GM23338 (cell line): ENCODE measurements at regions not wholly inside any gene's neighbourhood (a gene's known extent, or its start where the extent isn't known, plus 50 kb on each side); places are given as distances from the start of the nearest gene placed in this dataset.

Source experiments
- ATAC-seq: fragments of 200-7000 bp; cut with Tn5 transposase; 3 replicates; pipeline ENCODE4 v1.9.1; 2020
- DNase-seq: peaks from one replicate; pipeline ENCODE4 v3.0.0-alpha.2; 2015; ENCODE audit warnings: low spot score
- H2AFZ ChIP-seq: fragments of 200-600 bp; sonication (generic); 2 replicates; pipeline ENCODE4 v1.8.0; 2016; ENCODE audit warnings: antibody characterized with exemption, mild to moderate bottlenecking, moderate library complexity
- H3F3A ChIP-seq: fragments of 200-600 bp; sonication (generic); replicated peaks from 2 replicates; pipeline ENCODE4 v1.8.0; 2017; ENCODE audit warnings: antibody characterized with exemption, mixed run types, low read depth
- H3K27ac ChIP-seq: fragments of 200-600 bp; sonication (generic); 2 replicates; pipeline ENCODE4 v1.6.1; 2016; ENCODE audit warnings: low read depth
- H3K27me3 ChIP-seq: fragments of 200-600 bp; sonication (generic); 2 replicates; pipeline ENCODE4 v1.8.0; 2016; ENCODE audit warnings: mild to moderate bottlenecking, mixed run types, moderate library complexity; ENCODE audit not compliant: insufficient read depth
- H3K36me3 ChIP-seq: fragments of 200-600 bp; sonication (generic); 2 replicates; pipeline ENCODE4 v1.8.0; 2016; ENCODE audit warnings: mild to moderate bottlenecking; ENCODE audit not compliant: insufficient read depth
- H3K4me1 ChIP-seq: fragments of 200-600 bp; sonication (generic); 2 replicates; pipeline ENCODE4 v1.8.0; 2016; ENCODE audit warnings: mild to moderate bottlenecking, moderate library complexity; ENCODE audit not compliant: insufficient read depth
- H3K4me2 ChIP-seq: fragments of 200-600 bp; sonication (generic); 2 replicates; pipeline ENCODE4 v1.7.1; 2017; ENCODE audit warnings: mixed run types
- H3K4me3 ChIP-seq: fragments of 200-600 bp; sonication (generic); 2 replicates; pipeline ENCODE4 v1.6.1; 2016; ENCODE audit warnings: mixed run types
- H3K79me2 ChIP-seq: fragments of 200-600 bp; sonication (generic); replicated peaks from 2 replicates; pipeline ENCODE4 v1.8.0; 2017; ENCODE audit warnings: mild to moderate bottlenecking; ENCODE audit not compliant: insufficient read depth
- H3K9me2 ChIP-seq: fragments of 200-600 bp; sonication (generic); 2 replicates; pipeline ENCODE4 v1.8.0; 2017; ENCODE audit not compliant: insufficient read depth
- H4K20me1 ChIP-seq: fragments of 200-600 bp; sonication (generic); replicated peaks from 2 replicates; pipeline ENCODE4 v1.8.0; 2017; ENCODE audit warnings: mild to moderate bottlenecking; ENCODE audit not compliant: insufficient read depth
- H3K27ac Mint-ChIP-seq: 2 replicates; pipeline ENCODE4 v1.8.0; 2020; ENCODE audit warnings: inconsistent platforms, mild to moderate bottlenecking, moderate library complexity, mixed read lengths
- H3K27me3 Mint-ChIP-seq: 3 replicates; pipeline ENCODE4 v1.8.0; 2022; ENCODE audit warnings: low read depth, mild to moderate bottlenecking, moderate library complexity, mixed read lengths, inconsistent platforms; ENCODE audit not compliant: insufficient read depth, poor library complexity
- H3K36me3 Mint-ChIP-seq: 3 replicates; pipeline ENCODE4 v1.8.0; 2021; ENCODE audit warnings: low read depth, mild to moderate bottlenecking, inconsistent platforms, moderate library complexity, mixed read lengths
- H3K4me1 Mint-ChIP-seq: 3 replicates; pipeline ENCODE4 v1.8.0; 2020; ENCODE audit warnings: mild to moderate bottlenecking, inconsistent platforms, mixed read lengths
- H3K4me3 Mint-ChIP-seq: 3 replicates; pipeline ENCODE4 v1.8.0; 2021; ENCODE audit warnings: moderate library complexity, mild to moderate bottlenecking, inconsistent platforms, mixed read lengths
- H3K9me3 Mint-ChIP-seq: 3 replicates; pipeline ENCODE4 v1.8.0; 2020; ENCODE audit warnings: moderate library complexity, mild to moderate bottlenecking, inconsistent platforms, mixed read lengths
- CREB1 ChIP-seq: fragments of 250-450 bp; sonication (Bioruptor Pico); IDR thresholded peaks from 2 replicates; pipeline ENCODE4 v1.5.0; 2020; ENCODE audit warnings: low read depth, mild to moderate bottlenecking, moderate library complexity
- EZH2 ChIP-seq: fragments of 200-600 bp; sonication (generic); IDR thresholded peaks from one replicate; pipeline ENCODE4 v1.8.0; 2017; ENCODE audit warnings: antibody characterized with exemption, mild to moderate bottlenecking, low read depth; ENCODE audit not compliant: unreplicated experiment
- EZH2phosphoT487 ChIP-seq: fragments of 200-600 bp; sonication (generic); IDR thresholded peaks from one replicate; pipeline ENCODE4 v1.8.1; 2018; ENCODE audit warnings: antibody characterized with exemption; ENCODE audit not compliant: unreplicated experiment
- JUNB ChIP-seq: IDR thresholded peaks from one replicate; pipeline ENCODE4 v1.6.1; 2016; ENCODE audit warnings: antibody characterized with exemption; ENCODE audit not compliant: unreplicated experiment
- NANOG ChIP-seq: IDR thresholded peaks from 2 replicates; pipeline ENCODE4 v1.6.1; 2016; ENCODE audit warnings: antibody characterized with exemption, borderline replicate concordance
- POLR2AphosphoS5 ChIP-seq: IDR thresholded peaks from 2 replicates; pipeline ENCODE4 v1.6.1; 2016; ENCODE audit warnings: antibody characterized with exemption, low read depth
- STAT1 ChIP-seq: IDR thresholded peaks from one replicate; pipeline ENCODE4 v1.6.1; 2016; ENCODE audit warnings: antibody characterized with exemption; ENCODE audit not compliant: unreplicated experiment
- ZNF114 ChIP-seq: fragments of 250-450 bp; sonication (Bioruptor Pico); IDR thresholded peaks from 2 replicates; pipeline ENCODE4 v1.5.0; 2020; ENCODE audit warnings: mild to moderate bottlenecking, moderate library complexity
- ZNF331 ChIP-seq: fragments of 250-450 bp; sonication (Bioruptor Pico); IDR thresholded peaks from 2 replicates; pipeline ENCODE4 v1.5.0; 2020; ENCODE audit warnings: low read depth, mild to moderate bottlenecking, moderate library complexity
- TF ChIP-seq, protein P1 (sequence below): fragments of 250-450 bp; sonication (Bioruptor Pico); IDR thresholded peaks from 2 replicates; pipeline ENCODE4 v1.5.0; 2020; ENCODE audit warnings: mild to moderate bottlenecking, moderate library complexity
- TF ChIP-seq, protein P2 (sequence below), 2 experiments: fragments of 200-600 bp in 1 of 2; sonication (generic) in 1 of 2; conservative IDR thresholded peaks; 2 replicates each; pipeline versions ENCODE4 v1.5.1 to v1.6.1; 2016 to 2017; ENCODE audit warnings: antibody characterized with exemption in 2 of 2, low read depth in 2 of 2, mild to moderate bottlenecking in 2 of 2, moderate library complexity in 1 of 2
- TF ChIP-seq, protein P3 (sequence below): IDR thresholded peaks from 2 replicates; pipeline ENCODE4 v1.6.1; 2016; ENCODE audit warnings: antibody characterized with exemption
- TF ChIP-seq, protein P4 (sequence below): IDR thresholded peaks from one replicate; pipeline ENCODE4 v1.6.1; 2018; ENCODE audit warnings: antibody characterized with exemption; ENCODE audit not compliant: unreplicated experiment

DNA sequence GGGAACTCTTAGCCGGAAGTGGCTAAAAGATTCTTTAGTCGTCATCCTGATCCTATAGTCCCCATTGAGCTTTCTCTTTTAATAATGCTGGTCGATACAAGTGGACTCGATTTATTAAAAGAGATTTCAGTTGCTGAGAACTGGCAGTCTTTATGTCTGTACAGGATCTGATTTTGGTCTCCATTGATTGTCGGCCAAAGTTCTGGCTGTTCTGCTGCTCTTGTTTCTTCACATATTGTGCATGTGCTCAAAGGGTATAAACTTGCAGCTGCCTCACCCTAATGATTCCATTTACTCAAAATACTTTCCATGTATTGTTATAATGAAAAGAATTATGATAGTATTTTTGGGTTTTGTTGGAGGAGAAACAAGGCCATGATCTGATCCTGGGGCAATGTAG is 100.7 kb upstream of the CTTNBP2 start:
- Histone ChIP-seq H2AFZ (no peak overlapping the region), H3F3A (no peaks in the 10 kb centered on the region), H3K36me3 (no peaks in the 10 kb centered on the region), H3K27me3 (no peaks in the 10 kb centered on the region), H3K27ac (no peak overlapping the region), H3K4me3 (no peak overlapping the region), H3K4me1 (no peaks in the 10 kb centered on the region; the same call in 1 of the 2 replicates), H3K9me2 (no peaks in the 10 kb centered on the region), H4K20me1 (no peaks in the 10 kb centered on the region), H3K79me2 (no peaks in the 10 kb centered on the region), H3K4me2 (no peak overlapping the region)
- no peaks in the 10 kb centered on the region for H3K36me3 Mint-ChIP-seq
- ATAC-seq (no peak), DNase-seq (no peak)
- TF ChIP-seq, protein P1, sequence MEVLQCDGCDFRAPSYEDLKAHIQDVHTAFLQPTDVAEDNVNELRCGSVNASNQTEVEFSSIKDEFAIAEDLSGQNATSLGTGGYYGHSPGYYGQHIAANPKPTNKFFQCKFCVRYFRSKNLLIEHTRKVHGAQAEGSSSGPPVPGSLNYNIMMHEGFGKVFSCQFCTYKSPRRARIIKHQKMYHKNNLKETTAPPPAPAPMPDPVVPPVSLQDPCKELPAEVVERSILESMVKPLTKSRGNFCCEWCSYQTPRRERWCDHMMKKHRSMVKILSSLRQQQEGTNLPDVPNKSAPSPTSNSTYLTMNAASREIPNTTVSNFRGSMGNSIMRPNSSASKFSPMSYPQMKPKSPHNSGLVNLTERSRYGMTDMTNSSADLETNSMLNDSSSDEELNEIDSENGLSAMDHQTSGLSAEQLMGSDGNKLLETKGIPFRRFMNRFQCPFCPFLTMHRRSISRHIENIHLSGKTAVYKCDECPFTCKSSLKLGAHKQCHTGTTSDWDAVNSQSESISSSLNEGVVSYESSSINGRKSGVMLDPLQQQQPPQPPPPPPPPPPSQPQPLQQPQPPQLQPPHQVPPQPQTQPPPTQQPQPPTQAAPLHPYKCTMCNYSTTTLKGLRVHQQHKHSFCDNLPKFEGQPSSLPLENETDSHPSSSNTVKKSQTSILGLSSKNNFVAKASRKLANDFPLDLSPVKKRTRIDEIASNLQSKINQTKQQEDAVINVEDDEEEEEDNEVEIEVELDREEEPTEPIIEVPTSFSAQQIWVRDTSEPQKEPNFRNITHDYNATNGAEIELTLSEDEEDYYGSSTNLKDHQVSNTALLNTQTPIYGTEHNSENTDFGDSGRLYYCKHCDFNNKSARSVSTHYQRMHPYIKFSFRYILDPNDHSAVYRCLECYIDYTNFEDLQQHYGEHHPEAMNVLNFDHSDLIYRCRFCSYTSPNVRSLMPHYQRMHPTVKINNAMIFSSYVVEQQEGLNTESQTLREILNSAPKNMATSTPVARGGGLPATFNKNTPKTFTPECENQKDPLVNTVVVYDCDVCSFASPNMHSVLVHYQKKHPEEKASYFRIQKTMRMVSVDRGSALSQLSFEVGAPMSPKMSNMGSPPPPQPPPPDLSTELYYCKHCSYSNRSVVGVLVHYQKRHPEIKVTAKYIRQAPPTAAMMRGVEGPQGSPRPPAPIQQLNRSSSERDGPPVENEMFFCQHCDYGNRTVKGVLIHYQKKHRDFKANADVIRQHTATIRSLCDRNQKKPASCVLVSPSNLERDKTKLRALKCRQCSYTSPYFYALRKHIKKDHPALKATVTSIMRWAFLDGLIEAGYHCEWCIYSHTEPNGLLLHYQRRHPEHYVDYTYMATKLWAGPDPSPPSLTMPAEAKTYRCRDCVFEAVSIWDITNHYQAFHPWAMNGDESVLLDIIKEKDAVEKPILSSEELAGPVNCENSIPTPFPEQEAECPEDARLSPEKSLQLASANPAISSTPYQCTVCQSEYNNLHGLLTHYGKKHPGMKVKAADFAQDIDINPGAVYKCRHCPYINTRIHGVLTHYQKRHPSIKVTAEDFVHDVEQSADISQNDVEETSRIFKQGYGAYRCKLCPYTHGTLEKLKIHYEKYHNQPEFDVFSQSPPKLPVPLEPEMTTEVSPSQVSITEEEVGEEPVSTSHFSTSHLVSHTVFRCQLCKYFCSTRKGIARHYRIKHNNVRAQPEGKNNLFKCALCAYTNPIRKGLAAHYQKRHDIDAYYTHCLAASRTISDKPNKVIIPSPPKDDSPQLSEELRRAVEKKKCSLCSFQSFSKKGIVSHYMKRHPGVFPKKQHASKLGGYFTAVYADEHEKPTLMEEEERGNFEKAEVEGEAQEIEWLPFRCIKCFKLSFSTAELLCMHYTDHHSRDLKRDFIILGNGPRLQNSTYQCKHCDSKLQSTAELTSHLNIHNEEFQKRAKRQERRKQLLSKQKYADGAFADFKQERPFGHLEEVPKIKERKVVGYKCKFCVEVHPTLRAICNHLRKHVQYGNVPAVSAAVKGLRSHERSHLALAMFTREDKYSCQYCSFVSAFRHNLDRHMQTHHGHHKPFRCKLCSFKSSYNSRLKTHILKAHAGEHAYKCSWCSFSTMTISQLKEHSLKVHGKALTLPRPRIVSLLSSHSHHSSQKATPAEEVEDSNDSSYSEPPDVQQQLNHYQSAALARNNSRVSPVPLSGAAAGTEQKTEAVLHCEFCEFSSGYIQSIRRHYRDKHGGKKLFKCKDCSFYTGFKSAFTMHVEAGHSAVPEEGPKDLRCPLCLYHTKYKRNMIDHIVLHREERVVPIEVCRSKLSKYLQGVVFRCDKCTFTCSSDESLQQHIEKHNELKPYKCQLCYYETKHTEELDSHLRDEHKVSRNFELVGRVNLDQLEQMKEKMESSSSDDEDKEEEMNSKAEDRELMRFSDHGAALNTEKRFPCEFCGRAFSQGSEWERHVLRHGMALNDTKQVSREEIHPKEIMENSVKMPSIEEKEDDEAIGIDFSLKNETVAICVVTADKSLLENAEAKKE (CRISPR knock-in tag): no peak
- TF ChIP-seq EZH2phosphoT487 (no peak), STAT1 (no peak), JUNB (no peak), POLR2AphosphoS5 (no peak), NANOG (no peak), CREB1 (no peak), ZNF114 (CRISPR knock-in tag) (no peak), EZH2 (no peak), ZNF331 (CRISPR knock-in tag) (no peak)
- TF ChIP-seq, protein P2, sequence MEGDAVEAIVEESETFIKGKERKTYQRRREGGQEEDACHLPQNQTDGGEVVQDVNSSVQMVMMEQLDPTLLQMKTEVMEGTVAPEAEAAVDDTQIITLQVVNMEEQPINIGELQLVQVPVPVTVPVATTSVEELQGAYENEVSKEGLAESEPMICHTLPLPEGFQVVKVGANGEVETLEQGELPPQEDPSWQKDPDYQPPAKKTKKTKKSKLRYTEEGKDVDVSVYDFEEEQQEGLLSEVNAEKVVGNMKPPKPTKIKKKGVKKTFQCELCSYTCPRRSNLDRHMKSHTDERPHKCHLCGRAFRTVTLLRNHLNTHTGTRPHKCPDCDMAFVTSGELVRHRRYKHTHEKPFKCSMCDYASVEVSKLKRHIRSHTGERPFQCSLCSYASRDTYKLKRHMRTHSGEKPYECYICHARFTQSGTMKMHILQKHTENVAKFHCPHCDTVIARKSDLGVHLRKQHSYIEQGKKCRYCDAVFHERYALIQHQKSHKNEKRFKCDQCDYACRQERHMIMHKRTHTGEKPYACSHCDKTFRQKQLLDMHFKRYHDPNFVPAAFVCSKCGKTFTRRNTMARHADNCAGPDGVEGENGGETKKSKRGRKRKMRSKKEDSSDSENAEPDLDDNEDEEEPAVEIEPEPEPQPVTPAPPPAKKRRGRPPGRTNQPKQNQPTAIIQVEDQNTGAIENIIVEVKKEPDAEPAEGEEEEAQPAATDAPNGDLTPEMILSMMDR (conservative IDR thresholded peaks at IDR 0.05; ENCODE audit: low read depth in 2 of 2): no peak
- TF ChIP-seq, protein P3, sequence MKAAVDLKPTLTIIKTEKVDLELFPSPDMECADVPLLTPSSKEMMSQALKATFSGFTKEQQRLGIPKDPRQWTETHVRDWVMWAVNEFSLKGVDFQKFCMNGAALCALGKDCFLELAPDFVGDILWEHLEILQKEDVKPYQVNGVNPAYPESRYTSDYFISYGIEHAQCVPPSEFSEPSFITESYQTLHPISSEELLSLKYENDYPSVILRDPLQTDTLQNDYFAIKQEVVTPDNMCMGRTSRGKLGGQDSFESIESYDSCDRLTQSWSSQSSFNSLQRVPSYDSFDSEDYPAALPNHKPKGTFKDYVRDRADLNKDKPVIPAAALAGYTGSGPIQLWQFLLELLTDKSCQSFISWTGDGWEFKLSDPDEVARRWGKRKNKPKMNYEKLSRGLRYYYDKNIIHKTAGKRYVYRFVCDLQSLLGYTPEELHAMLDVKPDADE: no peak
- TF ChIP-seq, protein P4, sequence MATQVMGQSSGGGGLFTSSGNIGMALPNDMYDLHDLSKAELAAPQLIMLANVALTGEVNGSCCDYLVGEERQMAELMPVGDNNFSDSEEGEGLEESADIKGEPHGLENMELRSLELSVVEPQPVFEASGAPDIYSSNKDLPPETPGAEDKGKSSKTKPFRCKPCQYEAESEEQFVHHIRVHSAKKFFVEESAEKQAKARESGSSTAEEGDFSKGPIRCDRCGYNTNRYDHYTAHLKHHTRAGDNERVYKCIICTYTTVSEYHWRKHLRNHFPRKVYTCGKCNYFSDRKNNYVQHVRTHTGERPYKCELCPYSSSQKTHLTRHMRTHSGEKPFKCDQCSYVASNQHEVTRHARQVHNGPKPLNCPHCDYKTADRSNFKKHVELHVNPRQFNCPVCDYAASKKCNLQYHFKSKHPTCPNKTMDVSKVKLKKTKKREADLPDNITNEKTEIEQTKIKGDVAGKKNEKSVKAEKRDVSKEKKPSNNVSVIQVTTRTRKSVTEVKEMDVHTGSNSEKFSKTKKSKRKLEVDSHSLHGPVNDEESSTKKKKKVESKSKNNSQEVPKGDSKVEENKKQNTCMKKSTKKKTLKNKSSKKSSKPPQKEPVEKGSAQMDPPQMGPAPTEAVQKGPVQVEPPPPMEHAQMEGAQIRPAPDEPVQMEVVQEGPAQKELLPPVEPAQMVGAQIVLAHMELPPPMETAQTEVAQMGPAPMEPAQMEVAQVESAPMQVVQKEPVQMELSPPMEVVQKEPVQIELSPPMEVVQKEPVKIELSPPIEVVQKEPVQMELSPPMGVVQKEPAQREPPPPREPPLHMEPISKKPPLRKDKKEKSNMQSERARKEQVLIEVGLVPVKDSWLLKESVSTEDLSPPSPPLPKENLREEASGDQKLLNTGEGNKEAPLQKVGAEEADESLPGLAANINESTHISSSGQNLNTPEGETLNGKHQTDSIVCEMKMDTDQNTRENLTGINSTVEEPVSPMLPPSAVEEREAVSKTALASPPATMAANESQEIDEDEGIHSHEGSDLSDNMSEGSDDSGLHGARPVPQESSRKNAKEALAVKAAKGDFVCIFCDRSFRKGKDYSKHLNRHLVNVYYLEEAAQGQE: no peak
- H3K4me3 Mint-ChIP-seq: no peak overlapping the region
- no peak overlapping the region for H3K27ac Mint-ChIP-seq
- H3K27me3 Mint-ChIP-seq: no peaks in the 10 kb centered on the region
- peaks cover under 1% of the 10 kb centered on the region; the same call in 2 of the 3 replicates for H3K9me3 Mint-ChIP-seq
- no peaks in the 10 kb centered on the region for H3K4me1 Mint-ChIP-seq
